GOT3 (cell line): ENCODE measurements at regions not wholly inside any gene's neighbourhood (a gene's known extent, or its start where the extent isn't known, plus 50 kb on each side); places are given as distances from the start of the nearest gene placed in this dataset.
"Not testable (repeated sequence)": the region's sequence is repeated elsewhere in the genome, so short reads cannot be mapped to it uniquely, and the experiment has no call there.

ENCODE experiments used
- DNase-seq: peaks from one replicate; lab custom pipeline; 2025; ENCODE audit warnings: mixed read lengths; lab: John Stamatoyannopoulos, UW

DNA sequence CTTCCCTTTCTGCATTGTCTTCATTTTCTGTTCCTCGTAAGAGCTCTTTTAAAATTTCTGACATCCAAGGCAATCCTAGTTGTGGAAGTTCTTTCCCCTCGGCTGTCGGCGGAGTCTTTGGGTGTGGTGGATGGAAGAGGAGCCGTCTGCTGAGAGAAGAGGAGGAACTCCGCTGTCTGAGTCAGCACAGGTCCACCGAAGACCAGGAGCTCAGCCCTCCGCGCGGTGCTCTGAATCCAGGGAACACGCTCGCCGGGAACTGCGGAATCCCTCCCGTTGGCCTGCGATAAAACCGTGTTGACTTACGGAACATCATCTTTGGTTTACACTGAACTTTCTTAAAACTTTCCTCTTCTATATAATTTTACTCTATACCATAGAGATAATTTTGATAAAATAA lies 100.7 kb upstream of the IRX4 start:
- DNase-seq: no peak

DNA sequence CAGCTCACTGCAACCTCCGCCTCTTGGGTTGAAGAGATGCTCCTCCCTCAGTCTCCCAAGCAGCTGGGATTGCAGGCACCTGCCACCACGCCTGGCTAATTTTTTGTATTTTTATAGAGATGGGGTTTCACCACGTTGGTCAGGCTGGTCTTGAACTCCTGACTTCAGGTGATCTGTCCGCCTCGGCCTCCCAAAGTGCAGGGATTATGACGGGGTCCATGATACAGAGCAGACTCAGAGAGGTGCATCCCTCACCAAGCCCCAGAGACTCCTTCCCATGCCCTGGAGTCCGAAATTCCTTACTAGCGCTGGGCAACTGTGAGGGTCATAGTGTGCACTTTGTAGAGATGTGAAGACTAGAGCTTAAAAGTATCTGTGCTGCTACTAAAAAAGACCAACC lies 99.8 kb upstream of the IRX4 start:
- not testable (repeated sequence) for DNase-seq

DNA sequence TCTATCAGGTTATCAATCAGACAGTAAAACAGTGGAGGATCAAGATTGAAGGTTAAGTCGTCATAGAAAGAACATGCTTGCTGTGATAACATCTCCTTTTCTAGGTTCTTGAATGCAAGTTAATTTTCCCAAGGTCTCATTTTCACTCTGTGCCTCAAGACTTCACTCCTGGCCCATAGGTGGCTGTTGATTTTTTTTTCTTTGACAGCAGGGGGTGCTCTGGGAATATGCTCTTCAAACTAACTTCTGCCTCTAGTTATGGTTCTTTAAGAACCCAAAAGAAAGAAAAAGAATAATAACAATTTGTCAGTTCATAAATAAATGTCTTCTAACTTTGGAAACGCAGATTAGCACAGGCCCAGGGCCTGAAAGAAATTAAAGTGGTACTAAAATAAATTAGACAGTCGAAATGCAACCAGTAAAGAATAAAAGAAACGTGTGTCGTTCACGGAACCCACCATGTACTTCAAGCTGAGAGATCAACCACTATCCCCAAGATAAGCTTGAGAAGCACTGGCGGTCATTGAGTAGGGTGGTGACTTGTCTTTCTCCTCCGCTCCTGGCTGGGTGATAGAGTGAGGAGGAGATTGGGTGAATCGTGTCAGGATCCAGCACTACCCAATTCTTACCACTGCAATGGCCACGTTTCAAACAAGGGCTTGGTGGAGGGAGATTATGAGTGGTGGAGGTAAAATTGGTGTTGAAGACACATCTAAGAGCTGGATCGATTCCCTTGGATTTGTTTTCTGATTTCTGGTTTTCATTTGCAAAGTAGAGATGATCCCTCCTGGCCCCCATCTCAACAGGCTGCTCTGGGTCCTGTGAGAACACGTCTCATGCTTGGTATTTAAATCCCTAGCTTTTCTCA lies 93.4 kb upstream of the IRX4 start:
- DNase-seq: no peak

DNA sequence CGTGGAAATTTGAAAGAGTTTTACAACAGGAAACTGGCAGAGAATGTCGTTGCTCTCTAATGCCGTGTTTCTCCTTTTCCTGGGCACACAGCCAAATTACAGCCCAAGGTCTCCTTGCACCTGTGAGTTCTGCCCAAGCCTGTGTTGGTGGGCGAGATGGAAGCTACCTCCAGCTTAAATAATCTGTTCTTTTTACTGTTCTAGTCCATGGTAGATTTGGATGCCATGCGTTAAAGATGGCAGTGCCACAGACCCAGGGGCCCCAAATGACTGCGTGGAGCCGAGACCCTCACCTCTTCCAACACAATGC lies 92.6 kb upstream of the IRX4 start:
- no peak for DNase-seq

DNA sequence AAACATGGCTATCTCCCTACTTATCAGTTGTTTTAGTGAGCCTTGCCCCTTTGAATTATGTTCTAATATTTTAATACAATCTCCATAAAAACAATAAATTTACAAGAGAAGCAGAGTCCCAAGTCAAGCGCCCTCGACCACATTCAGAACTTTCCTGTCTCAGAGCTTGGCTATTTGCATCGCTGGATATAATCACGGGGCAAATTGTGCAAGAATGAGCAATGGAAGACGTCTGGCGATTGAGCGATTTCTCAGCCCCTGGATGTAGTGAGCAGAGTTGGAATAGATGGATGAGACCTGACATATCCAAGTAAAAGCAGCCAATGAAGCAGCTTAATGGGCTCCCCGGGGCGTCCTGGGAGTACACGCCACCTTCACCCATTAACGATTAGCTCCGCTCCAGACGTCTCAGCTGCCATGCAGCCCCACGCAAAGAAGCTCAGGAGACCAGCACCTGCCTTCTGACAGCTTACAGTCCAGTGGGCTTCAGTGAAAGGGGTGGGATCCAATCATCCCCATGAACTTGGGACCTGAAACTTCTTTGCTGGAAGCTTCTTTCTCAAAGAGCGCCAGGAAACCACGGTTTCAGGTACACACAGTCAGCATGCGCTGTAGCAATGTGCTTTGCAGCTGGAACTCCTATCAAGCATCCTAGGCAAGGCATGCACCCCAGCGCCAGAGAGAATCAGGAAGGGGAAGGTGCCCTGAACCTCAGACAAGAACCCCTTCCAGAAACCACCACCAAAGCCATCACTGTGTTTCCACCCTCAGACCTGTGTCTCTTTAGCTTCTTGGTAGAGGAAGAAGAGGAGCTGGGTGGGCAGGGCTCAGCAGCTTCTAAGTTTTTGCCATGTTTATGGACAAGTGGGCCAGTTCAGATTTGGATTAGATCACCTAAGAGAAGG lies 92.0 kb upstream of the IRX4 start:
- DNase-seq: no peak

DNA sequence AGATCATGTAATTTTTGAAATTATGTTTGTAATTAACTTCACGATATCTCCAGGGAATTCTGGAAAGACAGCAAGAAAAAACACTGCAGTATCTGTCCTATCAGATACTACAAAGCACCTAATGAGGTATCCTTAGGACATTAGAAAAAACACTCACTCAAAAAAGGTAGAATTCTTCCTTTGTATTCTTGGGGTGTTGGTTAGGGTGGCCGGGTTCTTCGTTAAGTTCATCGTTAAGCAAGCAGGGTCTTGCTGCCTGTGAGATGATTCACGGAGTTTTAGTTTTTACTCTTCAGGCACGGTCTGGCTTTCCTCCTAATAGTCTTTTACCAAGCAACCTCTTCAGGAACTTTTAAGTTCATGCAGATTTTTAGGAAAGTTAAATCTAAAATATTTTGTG lies 91.4 kb upstream of the IRX4 start:
- no peak for DNase-seq

DNA sequence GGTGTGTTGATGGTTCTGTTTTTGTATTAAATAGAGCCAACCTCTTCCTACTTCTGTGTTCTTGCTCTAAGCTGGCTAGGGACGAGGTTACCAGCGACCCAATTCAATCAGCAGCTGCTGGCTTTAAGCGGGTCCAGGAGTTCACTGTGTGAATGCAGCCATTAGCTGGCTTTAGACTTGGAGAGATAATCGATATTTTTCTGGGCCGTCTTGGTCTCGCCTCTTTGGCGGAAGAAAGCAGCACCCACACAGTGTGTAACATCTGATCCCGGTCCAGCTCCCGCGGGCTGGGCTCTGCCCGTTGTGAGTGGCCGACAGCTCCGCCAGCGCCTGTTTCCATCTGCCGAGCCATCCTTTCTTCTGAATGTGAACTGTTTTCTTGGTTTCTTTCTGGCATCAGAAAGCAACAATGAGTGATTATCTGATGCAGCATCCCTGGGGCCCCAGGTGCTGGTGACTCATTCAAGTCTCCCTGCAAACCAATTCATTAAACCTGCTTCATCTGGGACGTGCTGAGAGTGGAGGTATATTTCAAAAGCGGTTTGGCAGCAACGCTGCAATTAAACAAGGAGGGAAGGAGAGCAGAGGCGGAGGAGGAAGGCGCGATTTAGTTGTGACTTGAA lies 90.8 kb upstream of the IRX4 start:
- no peak for DNase-seq

DNA sequence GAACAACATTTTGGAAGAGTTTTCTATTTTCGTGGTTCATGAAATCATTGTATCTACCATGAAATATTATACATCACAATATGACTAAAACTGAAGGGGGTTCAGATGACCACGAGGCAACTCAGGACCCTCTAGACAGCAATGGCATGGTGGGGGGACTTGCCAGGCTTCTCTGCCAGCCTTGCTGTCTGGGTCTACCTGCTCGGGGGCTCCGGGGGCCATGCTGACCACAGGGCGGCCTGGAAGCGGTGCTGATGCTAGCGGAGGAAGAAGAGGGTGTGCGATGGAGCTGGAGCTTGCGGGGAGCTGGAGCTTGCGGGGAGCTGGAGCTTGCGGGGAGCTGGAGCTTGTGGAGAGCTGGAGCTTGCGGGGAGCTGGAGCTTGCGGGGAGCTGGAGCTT lies 89.2 kb upstream of the IRX4 start:
- DNase-seq: no peak

DNA sequence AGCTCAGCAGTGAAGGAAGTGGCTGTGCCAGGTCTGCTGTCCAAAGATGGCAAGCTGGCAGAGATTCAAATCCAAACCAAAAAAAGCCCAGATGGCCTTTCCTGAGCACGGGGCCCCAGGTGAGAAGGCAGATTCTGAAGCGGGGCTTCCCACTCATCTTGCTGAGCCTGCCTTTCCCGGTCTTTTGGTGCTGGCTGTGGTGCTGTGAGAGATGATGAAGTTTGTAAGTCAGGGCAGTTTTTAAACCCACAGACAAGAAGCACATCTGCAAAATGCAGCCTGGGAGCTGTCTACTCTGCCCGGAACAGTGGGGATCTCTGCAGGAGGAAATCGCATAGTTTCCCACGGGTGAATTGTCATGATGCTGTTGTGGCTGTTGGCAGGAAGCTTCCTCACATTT lies 85.0 kb upstream of the IRX4 start:
- DNase-seq: no peak

DNA sequence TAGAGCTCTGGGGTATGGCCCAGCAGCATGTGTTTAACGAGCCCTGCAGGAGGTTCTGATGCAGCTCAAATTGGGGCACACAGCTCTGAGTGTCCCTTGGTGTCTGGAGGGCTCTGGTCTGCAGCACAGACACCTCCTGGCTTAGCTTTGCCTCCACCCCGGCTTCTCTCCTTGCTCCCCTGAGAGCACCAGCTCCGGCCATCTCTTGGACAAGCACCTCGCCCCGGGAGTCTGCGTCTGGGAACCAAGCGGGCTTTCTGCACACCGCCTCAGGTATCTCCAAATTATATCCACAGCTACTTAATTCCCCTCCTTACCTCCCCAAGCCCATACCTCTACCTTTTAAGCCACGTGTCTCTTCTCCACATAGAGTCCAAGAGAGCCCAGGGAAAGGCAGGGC lies 83.7 kb upstream of the IRX4 start:
- no peak for DNase-seq

DNA sequence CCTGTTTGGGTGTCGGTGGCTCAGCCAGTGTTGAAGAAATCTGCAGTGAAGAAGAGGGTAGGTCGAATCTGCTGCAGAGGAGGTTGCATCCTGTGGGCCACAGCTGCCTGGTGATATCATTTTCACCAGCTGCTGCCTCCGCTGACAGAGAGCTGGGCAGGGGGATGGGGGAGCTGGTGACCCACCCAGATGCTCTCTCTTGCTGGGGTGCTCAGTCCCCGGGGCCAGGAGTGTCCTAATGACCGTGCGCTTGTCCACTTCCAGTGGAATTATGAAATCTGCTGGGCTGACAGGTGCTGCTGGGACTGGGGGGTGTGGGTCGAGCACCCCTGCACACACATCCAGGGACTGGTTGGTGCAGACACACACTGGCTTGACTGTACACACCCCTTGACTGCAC lies 83.2 kb upstream of the IRX4 start:
- no peak for DNase-seq

DNA sequence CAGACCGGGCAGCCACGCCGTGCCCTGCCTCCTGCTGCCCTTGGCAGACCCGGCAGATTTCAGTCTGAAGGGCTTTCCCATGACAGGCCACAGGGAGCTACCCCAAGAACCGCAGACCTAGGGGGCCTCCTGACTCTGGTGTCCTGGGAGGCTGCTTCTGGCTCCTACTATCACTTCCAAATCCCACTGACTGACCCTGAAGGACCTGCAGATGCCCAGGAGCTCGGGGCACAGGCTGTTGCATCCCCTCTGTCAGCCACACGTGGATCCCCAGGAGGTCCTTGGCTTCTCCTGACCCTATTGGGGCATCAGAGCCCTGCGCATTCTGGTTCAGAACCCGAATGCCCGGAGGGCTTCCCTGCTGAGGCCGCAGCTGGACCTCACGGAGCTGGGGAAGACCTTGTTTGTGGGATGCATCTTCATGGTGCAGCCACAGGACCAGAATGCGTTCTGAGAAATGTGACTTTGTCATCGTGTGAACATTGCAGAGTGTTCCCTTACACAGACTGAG lies 81.3 kb upstream of the IRX4 start:
- DNase-seq: no peak

DNA sequence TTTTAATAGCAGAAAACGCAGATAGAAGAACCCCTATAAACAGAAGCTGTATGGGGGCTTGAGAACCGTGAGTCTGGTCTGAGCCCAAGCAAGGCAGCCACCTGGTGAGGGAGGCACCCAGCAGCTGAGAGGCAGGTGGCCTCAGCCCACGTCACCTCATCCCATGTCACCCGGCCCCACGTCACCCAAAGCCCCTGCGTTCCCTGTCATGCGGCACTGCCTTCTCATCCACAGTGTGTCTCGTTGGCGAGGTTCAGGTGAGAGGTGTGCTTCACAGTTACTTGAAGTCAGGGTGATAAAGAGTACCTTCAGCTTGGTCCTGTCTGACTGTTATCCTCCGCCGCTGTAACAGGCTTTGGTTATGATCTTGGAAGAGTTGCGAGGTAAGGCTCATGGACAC lies 80.6 kb upstream of the IRX4 start:
- DNase-seq: no peak

DNA sequence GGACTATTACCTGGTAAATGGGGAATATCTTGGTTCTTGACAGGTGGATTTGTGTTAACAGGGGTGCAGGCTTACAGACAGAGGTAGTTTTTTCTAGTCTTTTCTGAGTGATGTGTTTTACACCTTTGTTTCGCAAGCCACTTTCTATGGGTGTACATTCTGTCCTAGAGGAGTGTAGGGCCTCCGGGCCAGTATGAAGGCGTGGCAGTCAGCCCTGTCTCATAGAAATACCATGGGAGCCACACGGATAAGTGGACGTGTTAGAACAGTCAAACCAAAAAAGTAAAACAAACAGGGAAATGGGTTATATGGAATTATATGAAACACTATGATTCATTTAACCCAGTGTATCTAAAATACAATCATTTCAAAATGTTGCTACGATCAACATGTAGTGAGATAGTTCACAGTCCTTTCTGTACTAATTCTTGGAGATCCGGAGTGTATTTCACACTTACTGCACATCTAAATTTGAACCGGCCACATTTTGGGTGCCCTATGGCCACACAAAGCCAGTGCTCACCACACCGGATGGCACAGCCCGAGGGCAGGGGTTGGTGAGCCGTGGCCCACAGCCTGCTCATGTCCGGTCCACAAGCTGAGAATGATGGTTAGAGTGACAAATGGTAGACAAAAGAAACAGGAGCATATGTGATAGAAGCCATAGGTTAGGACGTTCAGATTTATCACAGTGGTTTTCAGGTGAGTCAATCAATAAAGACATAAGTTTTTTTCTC lies 80.1 kb upstream of the IRX4 start:
- no peak for DNase-seq

DNA sequence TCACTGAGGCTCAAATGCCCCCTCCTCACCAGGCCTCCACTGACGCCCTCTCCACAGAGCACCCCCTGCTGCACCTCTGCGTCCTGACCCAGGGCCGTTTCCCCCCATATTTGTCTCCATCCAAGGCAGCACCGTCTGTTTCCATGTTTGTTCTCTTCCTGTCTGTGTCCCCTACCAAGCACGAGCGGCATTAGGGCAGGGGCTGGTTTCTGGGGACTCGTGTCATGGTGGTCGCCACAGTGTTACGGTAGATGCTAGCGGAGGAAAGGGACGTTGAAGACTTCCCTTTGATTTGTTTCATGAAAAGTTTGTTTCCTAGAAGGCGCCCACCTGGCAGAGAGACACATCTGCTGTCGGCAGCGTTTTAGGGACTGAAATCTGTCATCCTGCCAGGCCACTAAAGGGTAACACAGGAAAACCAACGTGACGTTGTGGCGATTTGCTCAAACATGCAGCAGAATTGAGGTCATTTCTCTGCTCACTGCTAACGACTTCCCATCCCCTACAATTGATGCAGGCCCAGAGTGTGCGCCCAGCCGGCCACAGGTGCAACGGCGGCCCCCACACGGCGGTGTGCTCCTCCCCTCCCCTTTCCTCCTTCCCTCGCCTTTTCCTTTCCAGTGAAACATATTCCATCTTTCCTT lies 79.3 kb upstream of the IRX4 start:
- DNase-seq: no peak

DNA sequence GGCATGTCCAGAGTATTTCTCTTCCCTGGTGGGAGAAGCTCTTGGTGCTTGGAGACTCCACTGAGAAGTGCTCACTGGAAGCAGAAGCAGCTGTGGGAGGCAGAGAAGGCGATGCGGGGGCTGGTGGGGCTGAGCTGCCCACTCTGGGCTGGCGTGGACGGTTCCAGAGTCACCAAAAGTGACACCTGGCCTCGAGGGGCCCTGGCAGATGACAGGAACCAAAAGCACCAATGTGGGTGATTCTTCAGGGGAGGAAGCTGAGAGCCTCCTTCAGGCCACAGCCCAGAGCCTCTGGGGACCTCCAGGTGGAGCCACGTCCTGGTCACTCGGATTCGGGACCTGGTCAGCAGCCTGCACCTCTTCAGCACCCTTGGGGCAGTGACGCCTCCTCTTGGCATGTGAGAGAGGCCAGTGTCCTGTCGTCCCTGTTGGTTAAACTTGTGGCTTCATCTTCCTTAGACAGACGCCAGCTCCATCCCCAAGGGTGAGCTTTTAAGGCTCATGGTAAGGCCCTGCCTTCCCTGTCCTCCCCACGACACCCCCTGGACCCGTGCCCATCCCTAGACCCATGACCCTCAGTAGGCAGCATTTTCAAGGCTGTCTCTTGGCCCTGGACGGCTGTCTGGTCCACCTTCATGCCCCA lies 78.7 kb upstream of the IRX4 start:
- DNase-seq: no peak

DNA sequence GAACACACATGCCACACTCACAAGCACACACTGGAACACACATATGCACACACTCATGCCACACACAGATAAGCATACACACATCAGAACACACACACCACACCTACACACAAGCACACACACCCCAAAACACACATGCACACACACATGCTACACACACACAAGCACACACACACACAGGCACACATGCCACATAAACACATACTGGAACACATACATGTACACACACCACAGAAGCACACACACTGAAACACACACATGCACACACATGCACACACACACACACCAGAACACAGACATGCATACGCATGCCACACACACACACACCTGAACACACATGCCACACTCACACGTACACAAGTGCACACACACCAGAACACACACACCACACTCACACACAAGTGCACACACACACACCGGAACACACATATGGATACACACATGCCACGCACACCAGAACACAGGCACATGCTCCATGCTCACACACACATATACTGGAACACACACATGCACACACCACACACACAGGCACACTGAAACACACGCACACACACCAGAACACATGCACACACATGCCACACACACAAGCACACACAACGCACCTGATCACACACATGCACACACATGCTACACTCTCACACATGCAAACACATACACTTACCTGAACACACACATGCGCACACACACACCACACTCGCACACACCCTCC lies 78.0 kb upstream of the IRX4 start:
- DNase-seq: no peak

DNA sequence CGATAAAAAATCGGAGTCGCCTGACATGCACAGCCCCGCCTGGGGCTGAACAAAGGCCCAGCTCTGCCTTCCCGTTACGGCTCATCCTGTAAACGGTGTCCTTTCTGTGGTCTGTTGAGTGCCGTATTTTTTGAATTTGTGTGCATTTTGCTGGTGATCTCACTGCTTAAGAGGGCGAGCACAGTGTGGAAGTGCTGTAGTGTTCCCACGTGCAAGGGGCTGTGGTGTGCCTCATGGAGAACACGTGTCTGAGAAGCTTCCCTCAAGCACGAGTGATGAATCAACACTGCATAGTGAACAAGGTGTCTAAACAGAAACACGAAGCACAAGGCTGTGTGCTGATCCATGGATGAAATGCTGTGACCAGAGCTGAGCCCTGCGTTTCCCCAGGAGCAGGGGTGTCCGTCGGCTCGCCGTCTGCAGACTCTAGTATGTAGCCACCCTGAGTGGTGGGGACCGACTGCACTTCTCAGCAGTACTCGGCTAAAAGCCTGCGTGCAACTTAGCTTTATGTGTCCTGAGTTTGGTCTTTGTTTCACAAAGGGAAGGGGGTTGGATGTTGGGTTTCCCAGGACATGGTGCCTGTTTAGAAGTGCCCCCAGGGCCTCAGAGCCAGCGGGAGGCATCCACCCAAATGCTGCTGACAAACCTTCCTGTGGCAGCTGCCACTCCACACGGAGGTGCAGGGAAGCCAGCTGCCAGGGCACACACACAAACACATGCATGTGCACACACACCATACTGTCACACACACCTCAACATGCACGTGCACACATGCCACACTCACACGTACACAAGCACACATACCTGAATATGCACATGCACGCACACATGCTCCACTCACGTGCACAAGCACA lies 77.2 kb upstream of the IRX4 start:
- DNase-seq: no peak

DNA sequence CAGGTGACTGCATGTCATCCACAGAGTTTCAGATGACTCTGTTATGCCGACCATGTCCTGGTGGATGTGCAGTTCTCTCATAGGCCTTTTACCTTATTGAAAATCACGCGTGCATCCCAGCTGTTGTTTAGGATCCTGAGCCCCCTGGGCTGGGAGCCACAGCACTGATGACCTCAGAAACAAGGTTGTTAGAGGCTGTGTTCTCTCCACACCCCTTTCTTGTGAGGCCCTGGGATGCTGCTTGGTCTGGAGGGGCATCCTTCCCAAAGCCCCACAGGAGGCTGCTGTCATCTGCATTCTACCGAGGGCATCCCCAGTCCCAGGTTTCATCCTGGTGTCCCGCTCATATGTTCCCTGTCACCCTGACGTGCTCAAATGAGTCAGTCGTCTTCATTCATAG lies 76.5 kb upstream of the IRX4 start:
- DNase-seq: no peak
